ENCODE measurements at regions not wholly inside any gene's neighbourhood (a gene's known extent, or its start where the extent isn't known, plus 50 kb on each side); places are given as distances from the start of the nearest gene placed in this dataset.
"Not testable (repeated sequence)": the region's sequence is repeated elsewhere in the genome, so short reads cannot be mapped to it uniquely, and the experiment has no call there.

GRCh38 chr2:216774620-216775019, 79.3 kb upstream of the IGFBP5 start:
- DNase-seq, result no peak

- DNase-seq, result no peak
These were observed 78.8 kb upstream of the IGFBP5 start for GRCh38 chr2:216774180-216774579.

GRCh38 chr2:216773072-216773471, 77.7 kb upstream of the IGFBP5 start:
- no peak for DNase-seq

GRCh38 chr2:216770717-216771116, 75.4 kb upstream of the IGFBP5 start:
- no peak for DNase-seq

- no peak for DNase-seq
These were observed 74.7 kb upstream of the IGFBP5 start for GRCh38 chr2:216770050-216770449.

GRCh38 chr2:216769626-216770025, 74.3 kb upstream of the IGFBP5 start:
- no peak for DNase-seq

GRCh38 chr2:216768908-216769411, 73.6 kb upstream of the IGFBP5 start:
- DNase-seq, result no peak

- DNase-seq, result no peak
These were observed 70.5 kb upstream of the IGFBP5 start for GRCh38 chr2:216765761-216766262.

GRCh38 chr2:216763396-216763795, 68.0 kb upstream of the IGFBP5 start:
- DNase-seq, result no peak

- DNase-seq, result no peak
These were observed 66.5 kb upstream of the IGFBP5 start for GRCh38 chr2:216761809-216762208.

- no peak for DNase-seq
These were observed 65.8 kb upstream of the IGFBP5 start for GRCh38 chr2:216761133-216761532.

- no peak for DNase-seq
These were observed 63.2 kb upstream of the IGFBP5 start for GRCh38 chr2:216758256-216759155.

- no peak for DNase-seq
These were observed 62.2 kb upstream of the IGFBP5 start for GRCh38 chr2:216757532-216757931.

- DNase-seq, result no peak
These were observed 61.1 kb upstream of the IGFBP5 start for GRCh38 chr2:216756435-216756834.

GRCh38 chr2:216754812-216755211, 59.5 kb upstream of the IGFBP5 start:
- no peak for DNase-seq

- DNase-seq, result no peak
These were observed 59.0 kb upstream of the IGFBP5 start for GRCh38 chr2:216754336-216754735.

- DNase-seq, result no peak
These were observed 57.6 kb upstream of the IGFBP5 start for GRCh38 chr2:216752855-216753505.

- DNase-seq, result not testable (repeated sequence)
These were observed 55.4 kb upstream of the IGFBP5 start for GRCh38 chr2:216750750-216751149.

- DNase-seq, result not testable (repeated sequence)
These were observed 50.9 kb upstream of the IGFBP5 start for GRCh38 chr2:216746268-216746667.

- DNase-seq, result no peak
These were observed 50.1 kb upstream of the IGFBP5 start for GRCh38 chr2:216745453-216745852.
